GM19438 (cell line): ENCODE measurements at regions not wholly inside any gene's neighbourhood (a gene's known extent, or its start where the extent isn't known, plus 50 kb on each side); places are given as distances from the start of the nearest gene placed in this dataset.
"Not testable (repeated sequence)": the region's sequence is repeated elsewhere in the genome, so short reads cannot be mapped to it uniquely, and the experiment has no call there.

Experiments
- ATAC-seq: cut with Tn5 transposase; IDR thresholded peaks from one replicate; pipeline ENCODE4 v1.9.1; 2021; ENCODE audit warnings: low read depth; ENCODE audit not compliant: unreplicated experiment

GRCh38 chr4:126595643-126596042 lies 1037.1 kb upstream of the INTU start:
- ATAC-seq, result no peak

DNA sequence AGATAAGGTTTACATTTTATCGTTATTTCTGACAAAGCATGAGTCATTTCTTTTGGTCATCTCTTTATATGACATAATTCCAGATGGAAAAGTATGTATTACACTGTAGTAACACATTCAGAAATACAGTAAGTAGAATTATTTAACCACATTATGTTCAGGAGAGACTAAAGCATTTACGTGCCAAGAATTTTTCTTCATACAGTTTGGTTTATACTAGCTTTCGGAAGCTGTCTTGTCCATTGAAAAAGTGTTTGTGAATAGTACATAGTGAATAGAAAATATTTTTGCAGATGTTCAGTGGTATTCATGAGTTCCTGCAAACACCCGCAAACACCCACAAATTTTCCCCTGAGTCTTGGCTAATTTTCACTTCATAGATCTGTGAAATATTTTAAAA lies 1033.0 kb upstream of the INTU start:
- no peak for ATAC-seq

DNA sequence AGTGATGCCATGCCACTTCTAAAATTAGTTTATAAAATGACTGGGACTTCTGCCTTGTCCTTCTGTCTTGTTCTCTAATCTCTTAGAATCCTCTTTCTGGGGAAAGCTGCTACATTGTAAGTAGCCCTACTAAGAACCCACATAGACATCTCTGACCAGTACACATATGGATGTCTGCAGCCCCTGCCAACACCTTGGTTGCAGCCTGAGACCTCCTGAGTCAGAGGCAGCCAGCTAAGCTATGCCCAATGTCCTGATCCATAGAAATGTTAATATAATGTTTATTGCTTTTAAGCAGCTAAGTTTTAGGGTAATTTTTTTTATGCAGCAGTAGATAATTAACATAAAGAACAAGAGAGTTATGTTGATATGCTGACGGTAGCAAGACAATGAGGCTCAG lies 1029.5 kb upstream of the INTU start:
- no peak for ATAC-seq

- ATAC-seq, result no peak
Measured at GRCh38 chr4:126603825-126604224, 1028.9 kb upstream of the INTU start.

DNA sequence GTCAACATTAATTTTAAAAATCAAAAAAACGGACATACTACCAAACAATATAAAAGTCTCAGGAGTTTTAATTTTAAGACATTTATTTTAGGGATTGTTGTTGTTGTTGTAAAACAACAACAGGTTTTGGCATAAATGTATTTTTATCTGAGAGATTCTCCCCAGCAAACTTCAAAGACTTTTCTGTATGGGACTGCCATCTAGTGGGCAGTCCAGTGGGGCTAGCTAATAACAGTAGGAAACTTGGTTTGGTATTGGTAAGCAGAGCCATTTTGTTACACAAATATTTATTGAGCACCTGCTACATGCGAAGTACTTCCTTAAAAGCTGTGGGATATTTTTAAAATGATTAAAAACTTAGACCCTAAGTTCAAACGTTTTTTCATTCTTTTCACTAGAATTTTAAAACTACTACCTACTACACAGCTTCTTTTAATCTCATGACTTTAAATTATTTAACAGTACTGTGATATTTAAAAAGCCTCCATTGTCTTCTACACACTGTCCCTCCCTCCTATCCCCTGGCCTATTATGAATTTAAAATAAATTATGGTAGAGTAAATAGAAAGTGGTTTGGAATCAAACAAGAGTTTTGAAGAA lies 1028.4 kb upstream of the INTU start:
- ATAC-seq, result no peak

DNA sequence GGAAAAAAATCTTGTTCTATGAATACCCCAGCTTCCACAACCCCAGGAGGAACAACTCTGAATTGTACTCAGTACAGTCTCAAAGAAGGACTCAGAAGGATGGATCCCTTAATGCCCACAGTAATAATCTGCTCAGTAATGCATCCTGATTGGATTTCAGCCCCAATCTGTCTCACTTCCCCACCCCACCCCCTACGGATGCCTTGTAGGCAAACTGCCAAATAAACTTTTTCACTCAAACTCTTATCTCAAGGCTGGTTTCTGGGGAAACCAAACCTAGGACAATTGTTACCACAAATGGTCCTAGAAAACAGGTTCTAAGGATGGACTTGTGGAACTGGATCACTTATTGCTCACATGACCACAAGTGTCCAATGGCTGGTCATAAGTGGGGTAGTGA lies 1021.8 kb upstream of the INTU start:
- ATAC-seq, result no peak

GRCh38 chr4:126611900-126612299 lies 1020.9 kb upstream of the INTU start:
- ATAC-seq, result no peak

DNA sequence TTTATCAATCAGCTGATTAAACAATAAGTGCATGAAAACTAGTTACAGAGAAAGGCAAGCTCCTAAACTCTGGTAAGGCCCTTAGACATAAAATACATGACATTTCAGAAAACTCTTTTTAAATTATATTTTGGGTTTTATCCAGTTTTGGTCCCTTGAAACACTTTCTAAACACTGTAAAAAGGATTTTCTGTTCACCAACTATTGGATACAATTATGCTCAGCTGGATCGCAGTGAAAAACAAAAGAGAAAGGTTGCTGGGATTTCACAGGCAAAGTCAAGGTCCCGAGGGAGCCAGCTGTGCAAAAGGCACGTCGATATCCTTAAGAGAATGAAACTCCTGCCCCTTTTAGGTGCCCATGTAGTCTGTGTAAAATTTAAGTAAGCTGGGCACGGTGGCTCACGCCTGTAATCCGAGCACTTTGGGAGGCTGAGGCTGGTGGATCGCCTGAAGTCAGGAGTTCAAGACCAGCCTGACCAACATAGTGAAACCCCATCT lies 1018.4 kb upstream of the INTU start:
- no peak for ATAC-seq

DNA sequence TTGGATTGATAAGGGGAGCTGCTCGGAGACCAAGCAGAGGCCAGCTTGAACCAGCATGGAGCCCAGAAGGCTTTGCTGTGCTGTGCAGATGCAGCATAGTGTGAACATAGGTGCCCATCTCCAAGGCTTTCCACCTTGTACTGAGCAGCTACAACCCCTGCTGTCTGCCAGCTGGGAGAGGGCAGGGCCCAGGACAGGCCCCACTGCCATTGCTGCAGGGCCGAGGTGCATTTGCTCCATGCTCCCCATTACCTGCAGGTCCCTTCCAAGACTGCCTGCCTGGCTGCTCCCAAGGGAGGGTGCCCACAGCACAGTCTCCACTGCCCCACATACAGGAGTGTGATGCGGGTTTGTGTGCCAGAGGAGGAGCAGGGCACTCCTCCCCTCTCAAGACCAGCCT lies 1016.0 kb upstream of the INTU start:
- no peak for ATAC-seq

- ATAC-seq, result no peak
Measured at GRCh38 chr4:126627255-126627654, 1005.5 kb upstream of the INTU start.

- no peak for ATAC-seq
Measured at GRCh38 chr4:126628933-126629332, 1003.8 kb upstream of the INTU start.

DNA sequence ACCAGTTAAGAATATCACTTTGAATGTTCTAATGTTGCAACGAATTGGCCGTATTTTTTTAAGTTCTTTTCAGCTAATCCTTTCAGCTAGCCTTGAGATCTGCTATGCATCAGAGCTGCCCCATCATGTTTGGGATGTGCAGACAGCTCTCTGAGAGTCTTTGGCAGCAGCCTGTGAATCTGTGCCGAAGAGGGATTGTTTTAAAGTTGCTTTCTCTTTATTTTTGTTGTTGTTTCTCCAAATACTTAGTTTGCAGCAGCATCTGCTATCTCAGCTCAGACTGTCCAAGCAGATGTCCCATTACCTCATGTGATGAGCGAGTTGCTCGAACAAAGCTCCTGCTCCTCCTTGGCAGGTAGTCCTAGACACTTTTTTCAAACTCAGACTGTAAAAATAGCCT lies 1002.5 kb upstream of the INTU start:
- ATAC-seq, result no peak

- no peak for ATAC-seq
Measured at GRCh38 chr4:126633306-126633705, 999.5 kb upstream of the INTU start.

- no peak for ATAC-seq
Measured at GRCh38 chr4:126637706-126638105, 995.1 kb upstream of the INTU start.

- no peak for ATAC-seq
Measured at GRCh38 chr4:126647320-126647719, 985.4 kb upstream of the INTU start.

GRCh38 chr4:126647756-126648397 lies 984.9 kb upstream of the INTU start:
- ATAC-seq, result no peak

- ATAC-seq, result no peak
Measured at GRCh38 chr4:126658411-126658810, 974.3 kb upstream of the INTU start.

- no peak for ATAC-seq
Measured at GRCh38 chr4:126661194-126661593, 971.6 kb upstream of the INTU start.

- ATAC-seq, result no peak
Measured at GRCh38 chr4:126664839-126665238, 967.9 kb upstream of the INTU start.

DNA sequence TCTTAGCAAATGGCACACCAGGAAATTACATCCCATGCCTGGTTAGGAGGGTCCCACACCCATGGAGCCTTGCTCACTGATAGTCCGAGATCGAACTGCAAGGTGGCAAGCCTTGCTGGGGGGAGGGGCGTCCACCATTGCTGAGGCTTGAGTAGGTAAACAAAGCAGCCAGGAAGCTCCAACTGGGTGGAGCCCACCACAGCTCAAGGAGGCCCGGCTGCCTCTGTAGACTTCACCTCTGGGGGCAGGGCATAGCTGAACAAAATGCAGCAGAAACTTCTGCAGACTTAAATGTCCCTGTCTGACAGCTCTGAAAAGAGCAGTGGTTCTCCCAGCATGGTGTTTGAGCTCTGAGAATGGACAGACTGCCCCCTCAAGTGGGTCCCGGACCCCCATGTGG lies 962.7 kb upstream of the INTU start:
- ATAC-seq, result not testable (repeated sequence)

DNA sequence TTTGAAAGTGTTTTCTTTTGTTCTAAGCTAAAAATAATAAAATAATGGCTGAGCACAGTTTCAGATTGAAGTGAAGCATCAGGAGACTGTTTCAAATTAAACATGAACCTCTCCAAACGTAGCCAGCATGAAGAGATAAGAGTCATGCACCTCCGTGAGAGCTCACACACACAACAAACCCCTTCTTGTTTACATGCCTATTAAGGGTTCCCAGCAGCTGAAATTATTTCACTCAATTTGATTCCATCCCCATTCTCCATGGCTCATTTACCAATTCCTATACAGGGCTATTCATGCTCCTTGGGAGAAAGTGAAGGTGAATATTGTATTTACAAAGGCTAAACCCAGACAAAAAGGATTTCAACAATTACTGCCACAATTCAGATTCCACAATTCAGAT lies 954.1 kb upstream of the INTU start:
- no peak for ATAC-seq

DNA sequence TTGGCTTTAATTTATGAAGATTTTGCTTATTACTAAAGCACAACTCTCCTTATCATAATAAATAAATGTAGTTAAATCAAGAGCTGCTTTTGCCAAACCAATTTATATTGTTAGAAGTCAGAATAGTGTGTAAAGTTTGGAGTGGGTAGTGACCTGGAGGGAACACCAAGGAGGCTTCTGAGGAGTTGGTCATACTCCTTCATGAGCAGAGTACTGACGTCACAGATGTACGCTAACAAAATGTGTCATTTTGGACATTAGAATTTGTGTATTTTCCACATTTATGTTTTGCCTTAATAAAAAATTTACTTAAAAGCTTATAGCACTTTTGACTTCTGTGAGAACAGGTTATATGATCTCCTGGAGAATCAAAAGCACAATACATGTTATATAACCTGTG lies 953.5 kb upstream of the INTU start:
- no peak for ATAC-seq

DNA sequence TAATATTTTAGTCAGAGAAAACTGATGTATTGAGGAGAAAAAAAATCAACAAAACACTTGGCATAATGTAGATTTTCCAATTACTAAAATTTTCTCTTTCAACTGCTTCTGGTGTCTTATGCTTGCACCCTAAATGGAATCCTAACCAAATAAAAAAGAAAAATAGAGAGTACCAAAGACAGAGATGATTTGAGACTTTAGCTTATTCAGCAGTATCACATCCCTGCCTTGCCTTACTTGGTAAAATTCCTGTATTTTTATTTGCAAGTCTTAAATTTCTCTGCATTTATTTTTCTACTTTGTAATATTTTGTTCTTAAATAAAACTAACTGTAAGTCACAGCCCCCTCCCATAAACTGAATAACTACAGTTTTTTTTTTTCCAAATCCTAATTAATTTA lies 950.5 kb upstream of the INTU start:
- ATAC-seq, result no peak
